CD4-positive, alpha-beta T cell treated with Interferon gamma for 1 hour (primary cell): ENCODE measurements at regions not wholly inside any gene's neighbourhood (a gene's known extent, or its start where the extent isn't known, plus 50 kb on each side); places are given as distances from the start of the nearest gene placed in this dataset.
"Not testable (repeated sequence)": the region's sequence is repeated elsewhere in the genome, so short reads cannot be mapped to it uniquely, and the experiment has no call there.

Source experiments
- DNase-seq: peaks from one replicate; pipeline ENCODE4 v3.0.0-alpha.2; 2020

DNA sequence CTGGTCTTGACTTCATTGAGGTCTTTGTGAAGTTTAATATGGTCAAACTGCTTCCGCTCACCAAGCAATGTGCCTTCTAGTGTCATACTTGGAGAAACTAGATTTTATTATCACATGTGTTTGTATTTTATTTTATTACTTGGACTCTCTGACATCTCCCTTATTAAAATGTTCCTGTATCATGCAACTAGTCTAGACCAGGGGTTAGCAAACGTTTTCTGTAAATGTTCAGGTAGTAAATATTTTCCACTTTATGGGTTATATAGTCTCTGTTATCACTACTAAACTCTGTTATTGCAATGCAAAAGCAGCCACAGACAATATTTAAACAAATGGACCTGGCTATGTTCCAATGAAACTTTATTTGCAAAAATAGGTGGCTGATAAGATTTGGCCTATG, 443.8 kb downstream of the MID1IP1 start:
- no peak for DNase-seq

DNA sequence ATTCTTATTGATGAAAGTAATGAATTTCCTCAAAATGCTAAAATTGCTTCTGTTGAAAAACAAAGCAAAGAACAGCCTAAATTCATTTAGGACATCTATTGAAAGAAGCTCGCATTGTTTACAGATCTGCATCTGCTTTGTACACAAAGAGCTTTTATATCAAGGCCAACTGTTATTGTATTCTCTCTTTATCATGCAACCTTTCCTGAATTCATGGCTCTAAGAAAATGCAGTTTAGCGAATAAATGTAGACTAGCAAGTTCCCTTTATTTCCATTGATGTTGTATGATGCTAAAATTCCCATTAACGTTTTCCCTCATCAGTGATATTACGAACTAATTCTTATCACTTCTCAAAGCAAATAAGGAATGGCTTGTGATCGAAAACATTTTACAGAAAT, 446.3 kb downstream of the MID1IP1 start:
- no peak for DNase-seq

GRCh38 chrX:39248330-39248729, 447.1 kb downstream of the MID1IP1 start:
- DNase-seq = no peak

DNA sequence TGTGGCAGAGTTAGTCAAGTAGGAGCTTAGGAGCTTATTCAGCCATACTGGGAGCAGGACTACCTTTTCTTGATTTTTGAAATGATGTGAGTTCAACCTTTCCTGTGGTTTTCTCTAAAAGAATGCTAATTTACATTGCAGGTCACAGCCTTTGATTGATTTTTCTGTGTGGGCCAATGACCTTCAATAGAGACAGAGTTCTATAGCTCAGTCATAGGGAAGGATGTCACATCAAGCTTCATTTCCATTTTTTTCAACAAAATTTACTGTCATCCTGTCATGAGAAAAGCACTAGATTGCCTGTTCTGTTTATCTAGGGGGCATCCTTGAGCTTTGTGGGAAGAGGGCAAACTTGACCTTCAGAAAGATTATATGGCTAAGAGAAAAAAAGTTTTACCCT, 448.7 kb downstream of the MID1IP1 start:
- DNase-seq = no peak

- no peak for DNase-seq
Observed at GRCh38 chrX:39251995-39252394, 450.7 kb downstream of the MID1IP1 start.

GRCh38 chrX:39253551-39253950, 452.3 kb downstream of the MID1IP1 start:
- DNase-seq = no peak

- no peak for DNase-seq
Observed at GRCh38 chrX:39258331-39258730, 457.1 kb downstream of the MID1IP1 start.

DNA sequence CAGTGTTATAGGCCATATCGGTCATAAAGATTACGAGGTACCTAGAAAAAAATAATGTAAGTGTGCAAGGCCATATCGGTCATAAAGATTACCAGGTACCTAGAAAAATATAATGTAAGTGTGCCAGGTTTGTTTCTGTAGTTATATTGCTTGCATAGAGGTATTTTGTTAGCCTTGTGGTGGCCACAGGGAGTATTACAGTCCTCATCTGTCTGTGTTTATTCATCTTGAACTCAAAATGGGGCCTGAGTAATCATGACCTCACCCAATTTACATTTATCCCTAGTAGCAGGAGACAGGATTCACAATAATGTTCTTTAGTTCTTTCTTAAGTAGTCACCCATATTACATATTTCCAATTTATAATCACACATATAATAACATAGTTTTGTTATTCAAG, 459.7 kb downstream of the MID1IP1 start:
- no peak for DNase-seq

- no peak for DNase-seq
Observed at GRCh38 chrX:39261446-39262147, 460.3 kb downstream of the MID1IP1 start.

DNA sequence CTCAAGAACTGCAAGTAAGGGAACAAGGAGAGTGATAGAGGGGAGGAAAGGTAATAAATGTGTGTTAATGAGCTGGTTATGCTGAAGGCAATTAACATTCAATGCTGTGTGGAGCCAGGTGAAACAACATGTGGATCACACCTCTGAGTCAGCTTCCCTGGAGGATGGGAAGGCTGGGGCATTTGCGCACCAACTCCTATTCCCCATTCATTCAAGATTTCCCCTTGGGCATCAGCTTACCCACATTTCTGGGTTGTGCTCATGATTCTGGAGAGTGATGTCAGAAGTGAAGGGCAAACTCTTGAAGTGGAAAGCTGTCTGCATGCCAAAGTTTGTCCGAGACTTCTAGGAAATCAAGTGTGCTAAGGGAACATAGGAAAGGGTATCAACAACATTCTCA, 461.4 kb downstream of the MID1IP1 start:
- DNase-seq = no peak

DNA sequence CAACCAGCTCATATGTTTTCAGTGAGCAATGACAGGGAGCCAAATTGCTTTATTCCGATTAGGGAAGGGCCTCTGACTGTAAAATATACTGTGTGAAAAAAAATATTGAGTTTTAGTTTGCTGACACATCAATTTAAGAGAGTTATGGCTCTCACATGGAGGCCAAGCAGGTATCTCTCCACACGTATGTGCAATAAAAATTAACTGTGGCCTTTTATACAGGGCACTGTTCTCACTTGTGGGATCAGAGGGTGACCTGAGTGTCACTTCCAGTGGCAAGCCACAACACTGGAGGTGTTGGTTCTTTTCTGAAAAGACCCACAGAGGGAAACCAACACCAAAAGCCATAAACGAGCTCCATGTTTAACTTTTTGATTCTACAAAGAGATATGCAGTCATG, 462.8 kb downstream of the MID1IP1 start:
- DNase-seq = no peak

GRCh38 chrX:39267176-39267575, 465.9 kb downstream of the MID1IP1 start:
- DNase-seq = no peak

DNA sequence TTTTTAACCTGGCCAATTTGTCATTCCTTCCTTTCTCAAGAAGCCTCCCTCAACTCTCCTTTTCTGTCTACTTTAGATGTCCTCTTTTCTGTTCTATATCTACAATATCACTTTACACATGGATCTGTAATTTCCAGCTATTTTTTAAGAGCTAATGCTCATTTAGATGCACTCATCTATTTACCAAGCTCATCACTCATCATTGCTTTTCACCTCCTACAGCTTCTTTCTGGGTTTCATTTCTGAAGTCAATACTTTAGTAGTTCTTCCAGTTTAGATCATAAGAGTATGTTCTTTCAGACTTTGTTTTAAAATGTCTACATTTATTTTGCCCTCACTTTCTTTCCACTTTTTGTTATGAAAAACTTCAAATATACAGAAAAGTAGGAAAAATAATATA, 466.9 kb downstream of the MID1IP1 start:
- no peak for DNase-seq

- no peak for DNase-seq
Observed at GRCh38 chrX:39275500-39276068, 474.3 kb downstream of the MID1IP1 start.

DNA sequence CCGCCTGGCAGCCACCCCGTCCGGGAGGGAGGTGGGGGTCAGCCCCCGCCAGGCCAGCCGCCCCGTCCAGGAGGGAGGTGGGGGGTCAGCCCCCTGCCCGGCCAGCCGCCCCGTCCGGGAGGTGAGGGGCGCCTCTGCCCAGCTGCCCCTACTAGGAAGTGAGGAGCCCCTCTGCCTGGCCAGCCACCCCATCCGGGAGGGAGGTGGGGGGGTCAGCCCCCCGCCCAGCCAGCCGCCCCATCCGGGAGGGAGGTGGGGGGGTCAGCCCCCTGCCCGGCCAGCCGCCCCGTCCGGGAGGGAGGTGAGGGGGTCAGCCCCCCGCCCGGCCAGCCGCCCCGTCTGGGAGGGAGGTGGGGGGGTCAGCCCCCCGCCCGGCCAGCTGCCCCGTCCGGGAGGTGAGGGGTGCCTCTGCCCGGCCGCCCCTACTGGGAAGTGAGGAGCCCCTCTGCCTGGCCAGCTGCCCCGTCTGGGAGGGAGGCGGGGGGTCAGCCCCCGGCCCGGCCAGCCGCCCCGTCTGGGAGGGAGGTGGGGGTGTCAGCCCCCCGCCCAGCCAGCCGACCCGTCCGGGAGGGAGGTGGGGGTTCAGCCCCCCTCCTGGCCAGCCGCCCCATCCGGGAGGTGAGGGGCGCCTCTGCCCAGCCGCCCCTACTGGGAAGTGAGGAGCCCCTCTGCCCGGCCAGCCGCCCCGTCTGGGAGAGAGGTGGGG, 476.6 kb downstream of the MID1IP1 start:
- DNase-seq = not testable (repeated sequence)

DNA sequence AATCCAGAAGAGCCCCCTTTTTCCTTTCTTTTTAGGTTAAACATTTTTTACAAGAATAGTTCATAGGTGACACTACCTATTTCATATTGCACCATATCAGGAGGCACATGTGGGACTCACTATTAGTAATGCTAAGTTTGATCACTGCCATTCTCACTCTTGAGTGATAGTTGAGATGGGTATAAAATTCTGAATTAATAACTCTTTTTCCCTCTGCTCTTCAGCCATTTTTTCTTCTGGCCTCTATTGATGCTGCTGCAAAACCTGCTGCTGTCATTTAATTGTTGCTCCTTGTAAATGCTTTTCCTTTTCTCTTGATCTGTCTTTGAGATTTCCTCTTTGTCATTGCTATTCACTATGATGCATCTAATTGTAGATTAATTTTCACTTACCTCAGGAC, 482.0 kb downstream of the MID1IP1 start:
- no peak for DNase-seq

GRCh38 chrX:39288592-39288991, 487.3 kb downstream of the MID1IP1 start:
- DNase-seq = no peak

- DNase-seq = no peak
Observed at GRCh38 chrX:39289827-39290226, 488.6 kb downstream of the MID1IP1 start.

DNA sequence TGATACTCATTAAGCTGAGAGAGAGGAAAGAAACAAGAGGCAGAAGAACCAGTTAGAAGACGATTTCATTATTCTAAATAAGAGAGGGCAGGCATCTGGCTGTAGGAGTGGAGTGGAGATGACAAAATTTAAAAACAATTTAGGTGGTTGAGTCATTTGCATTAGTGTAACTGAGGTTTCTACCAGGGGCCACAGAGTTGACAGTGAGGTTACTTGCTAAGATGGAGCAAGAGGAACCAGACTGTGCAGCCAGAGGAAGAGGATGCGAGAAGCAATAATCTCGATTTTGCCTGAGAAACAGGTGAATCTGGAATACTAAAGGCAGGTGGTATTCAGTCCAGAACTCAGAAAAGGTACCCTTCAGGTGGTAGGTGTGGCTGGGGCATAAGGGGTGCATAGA, 491.9 kb downstream of the MID1IP1 start:
- no peak for DNase-seq

- no peak for DNase-seq
Observed at GRCh38 chrX:39296472-39296871, 495.2 kb downstream of the MID1IP1 start.

- no peak for DNase-seq
Observed at GRCh38 chrX:39298821-39299220, 497.6 kb downstream of the MID1IP1 start.

- no peak for DNase-seq
Observed at GRCh38 chrX:39299615-39300014, 498.4 kb downstream of the MID1IP1 start.

DNA sequence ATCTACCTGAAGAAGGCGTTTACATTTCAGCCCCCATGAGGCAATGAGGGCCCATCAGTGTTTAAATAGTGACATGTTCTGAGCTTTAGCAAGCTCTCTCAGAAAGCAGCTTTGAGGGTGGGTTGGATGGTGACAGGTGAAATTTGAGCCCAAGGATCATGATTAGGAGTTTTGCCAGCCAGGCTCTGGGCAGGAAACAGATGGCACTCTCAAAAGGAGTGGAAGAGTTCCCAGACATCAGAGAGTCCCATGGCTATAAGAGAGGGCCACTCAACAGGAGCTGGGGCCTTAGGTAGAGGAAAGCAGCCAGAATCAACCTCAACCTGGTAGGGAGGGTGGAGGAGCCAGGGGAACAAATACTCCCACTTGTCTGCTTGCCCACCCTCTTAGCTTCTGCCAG, 499.8 kb downstream of the MID1IP1 start:
- no peak for DNase-seq

DNA sequence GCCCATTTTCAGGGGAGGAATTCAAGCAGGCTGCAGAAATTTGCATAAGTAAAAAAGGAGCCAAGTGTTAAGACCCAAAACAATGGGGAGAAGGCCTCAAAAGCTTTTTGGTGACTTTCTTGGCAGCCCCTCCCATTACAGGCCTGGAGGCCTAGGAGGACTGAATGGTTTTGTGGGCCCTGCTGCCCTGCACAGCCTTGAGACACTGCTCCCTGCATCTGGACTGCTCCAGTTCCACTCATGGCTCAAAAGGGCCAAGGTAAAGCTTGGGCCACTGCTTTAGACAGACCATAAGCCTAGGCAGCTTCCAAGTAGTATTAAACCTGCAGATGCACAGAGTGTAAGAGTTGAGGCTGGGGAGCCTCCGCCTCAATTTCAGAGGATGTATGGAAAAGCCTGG, 501.6 kb downstream of the MID1IP1 start:
- no peak for DNase-seq

GRCh38 chrX:39304746-39305145, 503.5 kb downstream of the MID1IP1 start:
- no peak for DNase-seq
